HepG2 (cell line): ENCODE measurements at regions not wholly inside any gene's neighbourhood (a gene's known extent, or its start where the extent isn't known, plus 50 kb on each side); places are given as distances from the start of the nearest gene placed in this dataset.

Source experiments
- ATAC-seq: fragments of 200-7000 bp; cut with Tn5 transposase; 3 replicates; pipeline ENCODE4 v1.9.1; 2020; ENCODE audit warnings: mild to moderate bottlenecking, moderate library complexity
- BruUV-seq: library from RNA; stranded (reverse); fragments of 400-500 nt; replicated peaks from 2 replicates; lab custom pipeline; 2021; lab: Mats Ljungman, UMichigan
- CTCF ChIA-PET: fragments of 300-600 bp; formaldehyde crosslinking; extraction: SDS; loops from one replicate; lab custom pipeline; 2021; ENCODE audit warnings: low total read pairs, inconsistent platforms, low intra/inter-chr PET ratio; lab: Yijun Ruan, JAX
- POLR2A ChIA-PET: fragments of 350-600 bp; sonication (Branson Sonifier 250); formaldehyde crosslinking; loops from one replicate; lab custom pipeline; 2020; ENCODE audit warnings: antibody characterized with exemption, inconsistent platforms; lab: Yijun Ruan, JAX
- DNase-seq: peaks from one replicate; pipeline ENCODE4 v3.0.0-alpha.2; 2015; ENCODE audit warnings: low spot score
- FAIRE-seq: peaks from 3 replicates; lab custom pipeline; 2011; peaks lifted over from hg19 to GRCh38; lab: Jason Lieb, UNC
- H2AFZ ChIP-seq: one replicate; pipeline ENCODE4 v1.6.1; 2011; ENCODE audit warnings: low read length, inconsistent platforms
- H3K27ac ChIP-seq: fragments of 300-600 bp; 3 replicates; pipeline ENCODE4 v1.8.0; 2011; ENCODE audit warnings: mixed run types, mild to moderate bottlenecking, mixed read lengths, low read length, inconsistent platforms; ENCODE audit not compliant: insufficient read depth; ENCODE audit errors: extremely low read length
- H3K27me3 ChIP-seq, 2 experiments: fragments of 200-600 bp in 1 of 2; 2 replicates in 1 of 2; 3 replicates in 1 of 2; pipeline versions ENCODE4 v1.6.0 to v1.8.0; 2011; ENCODE audit warnings: low read length in 2 of 2, mild to moderate bottlenecking in 2 of 2, moderate library complexity in 2 of 2, inconsistent platforms in 1 of 2; ENCODE audit not compliant: insufficient read depth in 2 of 2, control insufficient read depth in 1 of 2
- H3K36me3 ChIP-seq, 2 experiments: fragments of 200-600 bp in 1 of 2; replicated peaks in 1 of 2; 2 replicates in 1 of 2; 3 replicates in 1 of 2; pipeline versions ENCODE4 v1.5.1 to v1.8.0; 2011; ENCODE audit warnings: low read length in 2 of 2, inconsistent platforms in 1 of 2; ENCODE audit not compliant: insufficient read depth in 2 of 2, control insufficient read depth in 1 of 2
- H3K4me1 ChIP-seq: 2 replicates; pipeline ENCODE4 v1.5.1; 2012; ENCODE audit warnings: low read length, inconsistent platforms; ENCODE audit not compliant: insufficient read depth
- H3K4me2 ChIP-seq: 2 replicates; pipeline ENCODE4 v1.6.0; 2011; ENCODE audit warnings: low read depth, low read length, inconsistent platforms
- H3K4me3 ChIP-seq, 3 experiments: fragments of 200-600 bp in 1 of 3; sonication (generic), shearing (Covaris generic) in 1 of 3; replicated peaks in 1 of 3; 2 replicates each; pipeline ENCODE4 v1.5.1; 2011 to 2016; ENCODE audit warnings: low read length in 3 of 3, inconsistent platforms in 2 of 3, low read depth in 2 of 3, mild to moderate bottlenecking in 2 of 3, control low read depth in 1 of 3, mixed read lengths in 1 of 3; ENCODE audit not compliant: insufficient read depth in 1 of 3
- H3K79me2 ChIP-seq: one replicate; pipeline ENCODE4 v1.6.1; 2011; ENCODE audit warnings: low read length, inconsistent platforms; ENCODE audit not compliant: insufficient read depth
- H3K9ac ChIP-seq: 2 replicates; pipeline ENCODE4 v1.6.0; 2011; ENCODE audit warnings: mild to moderate bottlenecking, low read depth, low read length, inconsistent platforms; ENCODE audit not compliant: insufficient read depth
- H3K9me3 ChIP-seq: 2 replicates; pipeline ENCODE4 v1.5.1; 2012; ENCODE audit warnings: mild to moderate bottlenecking, low read length
- H4K20me1 ChIP-seq: 2 replicates; pipeline ENCODE4 v1.6.0; 2011; ENCODE audit warnings: inconsistent platforms, mild to moderate bottlenecking, low read length, moderate library complexity; ENCODE audit not compliant: insufficient read depth
- FOXC1 ChIP-seq: sonication (generic); formaldehyde crosslinking; IDR thresholded peaks from 2 replicates; pipeline ENCODE4 v1.8.0; 2022; ENCODE audit warnings: mild to moderate bottlenecking, missing genetic modification reagents, borderline replicate concordance
- GTF2F1 ChIP-seq: fragments of 150-350 bp; IDR thresholded peaks from 2 replicates; pipeline ENCODE4 v1.6.1; 2014; ENCODE audit warnings: low read length
- KDM2A ChIP-seq: sonication (generic); formaldehyde crosslinking; IDR thresholded peaks from 2 replicates; pipeline ENCODE4 v1.4.0; 2020; ENCODE audit warnings: low read depth, missing genetic modification reagents, borderline replicate concordance
- MAF1 ChIP-seq: sonication (generic); formaldehyde crosslinking; IDR thresholded peaks from 2 replicates; pipeline ENCODE4 v1.5.0; 2020; ENCODE audit warnings: missing genetic modification reagents, borderline replicate concordance
- MED8 ChIP-seq: sonication (generic); formaldehyde crosslinking; IDR thresholded peaks from 2 replicates; pipeline ENCODE4 v1.8.1; 2023; ENCODE audit warnings: mild to moderate bottlenecking, missing genetic modification reagents; ENCODE audit not compliant: insufficient replicate concordance
- NR2F1 ChIP-seq, 2 experiments: fragments of 450-650 bp in 1 of 2; formaldehyde crosslinking in 1 of 2; IDR thresholded peaks; 2 replicates each; pipeline versions ENCODE4 v1.5.0 to v1.6.1; 2016 to 2020; ENCODE audit warnings: mild to moderate bottlenecking in 1 of 2, missing compliant biosample characterization in 1 of 2, missing genetic modification reagents in 1 of 2, moderate library complexity in 1 of 2
- PHF20 ChIP-seq: sonication (generic); formaldehyde crosslinking; IDR thresholded peaks from 2 replicates; pipeline ENCODE4 v1.5.0; 2020; ENCODE audit warnings: mild to moderate bottlenecking, missing genetic modification reagents
- SALL1 ChIP-seq: sonication (generic); formaldehyde crosslinking; IDR thresholded peaks from 2 replicates; pipeline ENCODE4 v1.8.0; 2022; ENCODE audit warnings: mild to moderate bottlenecking, missing genetic modification reagents
- SMARCE1 ChIP-seq: fragments of 450-650 bp; IDR thresholded peaks from 2 replicates; pipeline ENCODE4 v1.6.1; 2017; ENCODE audit warnings: borderline replicate concordance
- SP1 ChIP-seq, 2 experiments: fragments of 450-650 bp in 1 of 2; sonication (generic) in 1 of 2; formaldehyde crosslinking in 1 of 2; IDR thresholded peaks; 2 replicates each; pipeline versions ENCODE4 v1.4.0 to v1.6.1; 2016 to 2020; ENCODE audit warnings: missing genetic modification reagents in 1 of 2
- ZMYM3 ChIP-seq: sonication (generic); formaldehyde crosslinking; IDR thresholded peaks from 2 replicates; pipeline ENCODE4 v1.5.1; 2020; ENCODE audit warnings: mild to moderate bottlenecking, missing genetic modification reagents
- ZNF446 ChIP-seq: sonication (generic); formaldehyde crosslinking; IDR thresholded peaks from 2 replicates; pipeline ENCODE4 v1.5.0; 2020; ENCODE audit warnings: mild to moderate bottlenecking, missing genetic modification reagents
- ZNF484 ChIP-seq: sonication (generic); formaldehyde crosslinking; IDR thresholded peaks from 2 replicates; pipeline ENCODE4 v1.5.1; 2020; ENCODE audit warnings: mild to moderate bottlenecking, low read depth, missing genetic modification reagents, borderline replicate concordance
- WGBS: methylation state at CpG from one replicate; pipeline ENCODE4 v1.1.6; 2017; ENCODE audit warnings: low lambda C conversion rate; 5-methylcytosine and 5-hydroxymethylcytosine counted together
- in situ Hi-C: cut with HindIII; loops from 2 replicates; pipeline ENCODE4 v1.10.0; 2017; ENCODE audit warnings: low pct_unique_long_range_greater_than_20kb; ENCODE audit not compliant: extremely low pct_ligation_motif_present
- intact Hi-C: fragments of 100-400 bp; cut with micrococcal nuclease; formaldehyde crosslinking; loops from one replicate; pipeline ENCODE4 v1.10.0; 2022; ENCODE audit not compliant: unreplicated experiment
- TF ChIP-seq, protein P1 (sequence below): sonication (generic); formaldehyde crosslinking; conservative IDR thresholded peaks from 2 replicates; pipeline ENCODE4 v1.8.0; 2022; ENCODE audit warnings: missing genetic modification reagents
- TF ChIP-seq, protein P2 (sequence below): sonication (generic); formaldehyde crosslinking; IDR thresholded peaks from 2 replicates; pipeline ENCODE4 v1.4.0; 2020; ENCODE audit warnings: mild to moderate bottlenecking, missing genetic modification reagents, borderline replicate concordance

DNA sequence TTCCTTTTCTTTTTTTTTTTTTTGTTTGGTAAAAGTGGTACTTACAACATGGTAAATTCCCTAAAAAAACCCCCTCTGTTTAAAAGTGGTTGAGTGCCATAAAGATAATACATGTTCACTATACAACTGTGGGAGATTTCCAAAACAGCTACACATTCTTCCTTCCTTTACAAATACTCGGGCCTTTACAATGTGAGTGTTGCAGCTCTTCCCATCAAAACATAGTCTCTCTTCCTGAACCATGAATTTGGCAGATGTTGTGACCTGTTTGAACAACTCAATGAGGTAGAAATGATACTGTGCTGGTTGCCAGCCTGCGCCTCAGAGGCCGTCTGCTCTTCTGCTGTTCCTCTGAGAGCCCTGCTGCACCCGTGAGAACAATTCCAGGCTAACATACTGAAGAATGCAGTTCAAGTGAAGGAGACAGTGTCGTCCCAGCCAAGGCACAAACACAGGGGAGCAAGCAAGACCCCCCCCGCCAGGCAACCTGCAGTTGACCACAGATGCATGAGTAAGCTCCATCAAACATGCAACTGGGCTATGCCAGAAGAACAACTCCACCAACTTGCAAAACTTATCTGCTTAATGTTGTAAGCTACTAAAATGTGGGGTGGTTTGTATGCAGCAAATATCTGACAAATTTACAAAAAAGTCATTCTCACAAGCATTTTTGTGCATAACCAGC is 645.0 kb downstream of the PCDH7 start (continued):
- TF ChIP-seq, protein P1, sequence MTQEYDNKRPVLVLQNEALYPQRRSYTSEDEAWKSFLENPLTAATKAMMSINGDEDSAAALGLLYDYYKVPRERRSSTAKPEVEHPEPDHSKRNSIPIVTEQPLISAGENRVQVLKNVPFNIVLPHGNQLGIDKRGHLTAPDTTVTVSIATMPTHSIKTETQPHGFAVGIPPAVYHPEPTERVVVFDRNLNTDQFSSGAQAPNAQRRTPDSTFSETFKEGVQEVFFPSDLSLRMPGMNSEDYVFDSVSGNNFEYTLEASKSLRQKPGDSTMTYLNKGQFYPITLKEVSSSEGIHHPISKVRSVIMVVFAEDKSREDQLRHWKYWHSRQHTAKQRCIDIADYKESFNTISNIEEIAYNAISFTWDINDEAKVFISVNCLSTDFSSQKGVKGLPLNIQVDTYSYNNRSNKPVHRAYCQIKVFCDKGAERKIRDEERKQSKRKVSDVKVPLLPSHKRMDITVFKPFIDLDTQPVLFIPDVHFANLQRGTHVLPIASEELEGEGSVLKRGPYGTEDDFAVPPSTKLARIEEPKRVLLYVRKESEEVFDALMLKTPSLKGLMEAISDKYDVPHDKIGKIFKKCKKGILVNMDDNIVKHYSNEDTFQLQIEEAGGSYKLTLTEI (CRISPR knock-in tag) = no peak
- no peak for TF ChIP-seq ZMYM3 (CRISPR knock-in tag)

DNA sequence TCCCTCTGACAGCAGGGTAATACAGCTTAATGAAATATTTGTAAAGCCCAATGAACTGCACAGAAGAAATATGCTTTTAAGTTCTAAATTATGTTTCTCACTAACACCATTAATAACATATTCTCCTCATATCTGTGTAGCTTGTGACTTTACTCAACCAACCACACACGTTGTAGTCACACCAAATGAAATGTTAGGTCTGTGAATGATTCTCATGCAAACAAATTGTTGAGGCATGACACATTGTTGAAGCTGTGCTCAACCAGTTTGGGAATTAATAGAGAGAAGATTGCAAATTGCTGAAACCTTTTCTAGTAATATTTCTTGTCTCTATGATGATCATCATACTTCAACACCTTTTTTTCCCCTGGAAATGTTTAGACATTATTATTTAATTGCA is 645.9 kb downstream of the PCDH7 start:
- Histone ChIP-seq H3K4me1 (no peaks in the 10 kb centered on the region), H3K9ac (no peak overlapping the region), H3K79me2 (no peaks in the 10 kb centered on the region), H3K27me3 (no peaks in the 10 kb centered on the region), H4K20me1 (no peaks in the 10 kb centered on the region), H3K36me3 (no peaks in the 10 kb centered on the region), H3K4me2 (no peak overlapping the region), H2AFZ (no peak overlapping the region), H3K4me3 (no peak overlapping the region), H3K9me3 (no peaks in the 10 kb centered on the region; the same call in none of the 2 replicates), H3K27ac (no peak overlapping the region)
- DNase-seq (no peak), ATAC-seq (no peak), FAIRE-seq (no peak)
- 0% methylated on average over 1 of the region's 1 CpG for whole genome bisulfite sequencing
- no TSS peak for BruUV-seq
- TF ChIP-seq, protein P2, sequence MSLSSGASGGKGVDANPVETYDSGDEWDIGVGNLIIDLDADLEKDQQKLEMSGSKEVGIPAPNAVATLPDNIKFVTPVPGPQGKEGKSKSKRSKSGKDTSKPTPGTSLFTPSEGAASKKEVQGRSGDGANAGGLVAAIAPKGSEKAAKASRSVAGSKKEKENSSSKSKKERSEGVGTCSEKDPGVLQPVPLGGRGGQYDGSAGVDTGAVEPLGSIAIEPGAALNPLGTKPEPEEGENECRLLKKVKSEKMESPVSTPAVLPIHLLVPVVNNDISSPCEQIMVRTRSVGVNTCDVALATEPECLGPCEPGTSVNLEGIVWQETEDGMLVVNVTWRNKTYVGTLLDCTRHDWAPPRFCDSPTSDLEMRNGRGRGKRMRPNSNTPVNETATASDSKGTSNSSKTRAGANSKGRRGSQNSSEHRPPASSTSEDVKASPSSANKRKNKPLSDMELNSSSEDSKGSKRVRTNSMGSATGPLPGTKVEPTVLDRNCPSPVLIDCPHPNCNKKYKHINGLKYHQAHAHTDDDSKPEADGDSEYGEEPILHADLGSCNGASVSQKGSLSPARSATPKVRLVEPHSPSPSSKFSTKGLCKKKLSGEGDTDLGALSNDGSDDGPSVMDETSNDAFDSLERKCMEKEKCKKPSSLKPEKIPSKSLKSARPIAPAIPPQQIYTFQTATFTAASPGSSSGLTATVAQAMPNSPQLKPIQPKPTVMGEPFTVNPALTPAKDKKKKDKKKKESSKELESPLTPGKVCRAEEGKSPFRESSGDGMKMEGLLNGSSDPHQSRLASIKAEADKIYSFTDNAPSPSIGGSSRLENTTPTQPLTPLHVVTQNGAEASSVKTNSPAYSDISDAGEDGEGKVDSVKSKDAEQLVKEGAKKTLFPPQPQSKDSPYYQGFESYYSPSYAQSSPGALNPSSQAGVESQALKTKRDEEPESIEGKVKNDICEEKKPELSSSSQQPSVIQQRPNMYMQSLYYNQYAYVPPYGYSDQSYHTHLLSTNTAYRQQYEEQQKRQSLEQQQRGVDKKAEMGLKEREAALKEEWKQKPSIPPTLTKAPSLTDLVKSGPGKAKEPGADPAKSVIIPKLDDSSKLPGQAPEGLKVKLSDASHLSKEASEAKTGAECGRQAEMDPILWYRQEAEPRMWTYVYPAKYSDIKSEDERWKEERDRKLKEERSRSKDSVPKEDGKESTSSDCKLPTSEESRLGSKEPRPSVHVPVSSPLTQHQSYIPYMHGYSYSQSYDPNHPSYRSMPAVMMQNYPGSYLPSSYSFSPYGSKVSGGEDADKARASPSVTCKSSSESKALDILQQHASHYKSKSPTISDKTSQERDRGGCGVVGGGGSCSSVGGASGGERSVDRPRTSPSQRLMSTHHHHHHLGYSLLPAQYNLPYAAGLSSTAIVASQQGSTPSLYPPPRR (CRISPR knock-in tag) = no peak
- TF ChIP-seq SALL1 (CRISPR knock-in tag) (no peak), NR2F1 (CRISPR knock-in tag; IDR thresholded peaks at IDR 0.05) (no peak), KDM2A (CRISPR knock-in tag) (no peak), ZNF446 (CRISPR knock-in tag) (no peak), SMARCE1 (no peak), MAF1 (CRISPR knock-in tag) (no peak), FOXC1 (CRISPR knock-in tag) (no peak), PHF20 (no peak), MED8 (CRISPR knock-in tag) (no peak), GTF2F1 (no peak), SP1 (IDR thresholded peaks at IDR 0.05) (no peak), SP1 (CRISPR knock-in tag; IDR thresholded peaks at IDR 0.05) (no peak), ZNF484 (CRISPR knock-in tag) (no peak)
- in situ Hi-C loops (no loop called here), intact Hi-C loops (no loop called here)
- ChIA-PET POLR2A (no interaction called here), CTCF (no interaction called here)
